GM10266 (cell line): ENCODE measurements at regions not wholly inside any gene's neighbourhood (a gene's known extent, or its start where the extent isn't known, plus 50 kb on each side); places are given as distances from the start of the nearest gene placed in this dataset.
A peak's percentile ranks its signal among the peaks of the same experiment; 100 is the strongest.

Experiments used
- DNase-seq: peaks from one replicate; pipeline ENCODE4 v3.0.0; 2012; ENCODE audit errors: extremely low spot score
- CTCF ChIP-seq: IDR thresholded peaks from 2 replicates; pipeline ENCODE4 v1.5.1; 2012; ENCODE audit warnings: mild to moderate bottlenecking, low read depth; ENCODE audit not compliant: control insufficient read depth, insufficient read depth; ENCODE audit errors: missing control alignments

GRCh38 chr14:34218881-34219280 lies 243.2 kb downstream of the SPTSSA start:
- DNase-seq = no peak

GRCh38 chr14:34214961-34215360 lies 247.1 kb downstream of the SPTSSA start:
- no peak for TF ChIP-seq CTCF
- no peak for DNase-seq

More at GRCh38 chr14:34218881-34219280, 243.2 kb downstream of the SPTSSA start:
- TF ChIP-seq CTCF = no peak

- DNase-seq = no peak
- TF ChIP-seq CTCF = no peak
Observed at GRCh38 chr14:34213332-34213731, 248.7 kb downstream of the SPTSSA start.

GRCh38 chr14:34212172-34212929 lies 249.7 kb downstream of the SPTSSA start:
- TF ChIP-seq CTCF = no peak
- no peak for DNase-seq

- no peak for TF ChIP-seq CTCF
- peak; percentile 24 for DNase-seq
Observed at GRCh38 chr14:34211732-34212131, 250.3 kb downstream of the SPTSSA start.

GRCh38 chr14:34208532-34208931 lies 253.5 kb downstream of the SPTSSA start:
- no peak for TF ChIP-seq CTCF
- DNase-seq = no peak

GRCh38 chr14:34205799-34206198 lies 254.9 kb upstream of the EGLN3 start:
- no peak for DNase-seq
- no peak for TF ChIP-seq CTCF
